ENCODE measurements at regions not wholly inside any gene's neighbourhood (a gene's known extent, or its start where the extent isn't known, plus 50 kb on each side); places are given as distances from the start of the nearest gene placed in this dataset.

DNA sequence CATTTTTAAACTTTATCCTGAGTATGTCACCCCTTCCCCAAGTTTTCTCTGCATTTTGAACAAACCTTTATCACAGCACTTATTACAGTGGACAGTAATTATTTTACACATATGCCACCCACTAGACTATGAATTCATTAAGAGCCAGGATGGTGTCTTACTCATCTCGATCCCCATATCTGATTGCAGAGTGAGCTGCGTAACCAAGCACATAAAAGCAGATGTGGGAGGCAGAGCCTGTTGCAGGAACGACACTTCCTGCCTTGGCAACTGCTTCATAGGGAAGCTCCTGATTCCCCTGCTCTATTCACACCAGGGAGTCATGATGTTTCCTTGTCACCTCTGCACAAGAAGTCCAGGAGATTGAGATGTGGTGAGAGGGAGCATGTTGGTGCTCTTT, 91.1 kb downstream of the MINAR1 start (continued):
- TF ChIP-seq, protein P1, sequence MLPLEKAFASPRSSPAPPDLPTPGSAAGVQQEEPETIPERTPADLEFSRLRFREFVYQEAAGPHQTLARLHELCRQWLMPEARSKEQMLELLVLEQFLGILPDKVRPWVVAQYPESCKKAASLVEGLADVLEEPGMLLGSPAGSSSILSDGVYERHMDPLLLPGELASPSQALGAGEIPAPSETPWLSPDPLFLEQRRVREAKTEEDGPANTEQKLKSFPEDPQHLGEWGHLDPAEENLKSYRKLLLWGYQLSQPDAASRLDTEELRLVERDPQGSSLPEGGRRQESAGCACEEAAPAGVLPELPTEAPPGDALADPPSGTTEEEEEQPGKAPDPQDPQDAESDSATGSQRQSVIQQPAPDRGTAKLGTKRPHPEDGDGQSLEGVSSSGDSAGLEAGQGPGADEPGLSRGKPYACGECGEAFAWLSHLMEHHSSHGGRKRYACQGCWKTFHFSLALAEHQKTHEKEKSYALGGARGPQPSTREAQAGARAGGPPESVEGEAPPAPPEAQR (CRISPR knock-in tag; IDR thresholded peaks at IDR 0.05), result no peak
- TF ChIP-seq NFYB (CRISPR knock-in tag; conservative IDR thresholded peaks at IDR 0.05; ENCODE audit: low read depth) (no peak), FOXP1 (CRISPR knock-in tag; IDR thresholded peaks at IDR 0.05; ENCODE audit: borderline replicate concordance) (no peak), SMAD3 (CRISPR knock-in tag; IDR thresholded peaks at IDR 0.05; ENCODE audit: borderline replicate concordance) (no peak), GTF2I (CRISPR knock-in tag; conservative IDR thresholded peaks at IDR 0.05) (no peak), SOX15 (CRISPR knock-in tag; IDR thresholded peaks at IDR 0.05) (no peak)

DNA sequence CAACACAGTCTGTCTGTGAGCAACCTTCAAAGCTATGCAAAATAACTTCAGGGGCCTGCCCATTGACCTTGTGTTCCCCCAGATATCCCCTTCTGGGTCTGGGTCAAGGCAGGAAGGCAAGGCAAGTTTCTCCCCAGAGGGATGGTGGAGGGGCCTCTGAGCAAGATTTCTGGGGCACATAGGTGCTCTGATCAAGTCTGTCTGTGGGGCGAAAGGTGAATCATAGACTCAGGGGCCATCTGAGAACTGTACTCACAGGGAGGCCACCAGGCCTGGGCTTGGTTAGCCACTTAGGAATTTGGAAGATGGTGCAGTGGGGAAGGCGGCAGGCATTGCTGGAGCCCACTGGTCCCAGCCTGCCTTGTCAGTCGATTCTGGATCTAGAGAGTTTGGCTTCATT, 92.4 kb downstream of the MINAR1 start:
- no peak overlapping the region for H3K27ac Mint-ChIP-seq
- no peak for DNase-seq (ENCODE audit: low spot score)
- no peaks in the 10 kb centered on the region for H3K36me3 Mint-ChIP-seq
- ATAC-seq, result no peak
- no peaks in the 10 kb centered on the region for H3K27me3 Mint-ChIP-seq (ENCODE audit: low read depth)
- no peak overlapping the region for H3K4me3 Mint-ChIP-seq
- CTCF ChIA-PET, result no interaction called here
- 0 out of 2 replicates have a peak, but pooled peaks cover 4% of the 10 kb centered on the region for H3K9me3 Mint-ChIP-seq
- TF ChIP-seq ZBTB21 (CRISPR knock-in tag; IDR thresholded peaks at IDR 0.05; ENCODE audit: borderline replicate concordance), result no peak
- no peak for TF ChIP-seq SOX15 (CRISPR knock-in tag; IDR thresholded peaks at IDR 0.05)
- TF ChIP-seq TEAD4 (CRISPR knock-in tag; IDR thresholded peaks at IDR 0.05), result no peak
- TF ChIP-seq SP1 (CRISPR knock-in tag; conservative IDR thresholded peaks at IDR 0.05), result no peak
- TF ChIP-seq ZNF232 (CRISPR knock-in tag; IDR thresholded peaks at IDR 0.05), result no peak
- no peak for TF ChIP-seq GTF2I (CRISPR knock-in tag; conservative IDR thresholded peaks at IDR 0.05)
- TF ChIP-seq ZNF396 (CRISPR knock-in tag; IDR thresholded peaks at IDR 0.05; ENCODE audit: borderline replicate concordance), result no peak
- no peak for TF ChIP-seq ZNF416 (CRISPR knock-in tag; IDR thresholded peaks at IDR 0.05)
- TF ChIP-seq, protein P2, sequence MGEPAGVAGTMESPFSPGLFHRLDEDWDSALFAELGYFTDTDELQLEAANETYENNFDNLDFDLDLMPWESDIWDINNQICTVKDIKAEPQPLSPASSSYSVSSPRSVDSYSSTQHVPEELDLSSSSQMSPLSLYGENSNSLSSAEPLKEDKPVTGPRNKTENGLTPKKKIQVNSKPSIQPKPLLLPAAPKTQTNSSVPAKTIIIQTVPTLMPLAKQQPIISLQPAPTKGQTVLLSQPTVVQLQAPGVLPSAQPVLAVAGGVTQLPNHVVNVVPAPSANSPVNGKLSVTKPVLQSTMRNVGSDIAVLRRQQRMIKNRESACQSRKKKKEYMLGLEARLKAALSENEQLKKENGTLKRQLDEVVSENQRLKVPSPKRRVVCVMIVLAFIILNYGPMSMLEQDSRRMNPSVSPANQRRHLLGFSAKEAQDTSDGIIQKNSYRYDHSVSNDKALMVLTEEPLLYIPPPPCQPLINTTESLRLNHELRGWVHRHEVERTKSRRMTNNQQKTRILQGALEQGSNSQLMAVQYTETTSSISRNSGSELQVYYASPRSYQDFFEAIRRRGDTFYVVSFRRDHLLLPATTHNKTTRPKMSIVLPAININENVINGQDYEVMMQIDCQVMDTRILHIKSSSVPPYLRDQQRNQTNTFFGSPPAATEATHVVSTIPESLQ (CRISPR knock-in tag; IDR thresholded peaks at IDR 0.05), result no peak
- TF ChIP-seq EMX1 (CRISPR knock-in tag; IDR thresholded peaks at IDR 0.05), result no peak
- TF ChIP-seq NFE2L1 (CRISPR knock-in tag; IDR thresholded peaks at IDR 0.05), result no peak
- TF ChIP-seq, protein P3, sequence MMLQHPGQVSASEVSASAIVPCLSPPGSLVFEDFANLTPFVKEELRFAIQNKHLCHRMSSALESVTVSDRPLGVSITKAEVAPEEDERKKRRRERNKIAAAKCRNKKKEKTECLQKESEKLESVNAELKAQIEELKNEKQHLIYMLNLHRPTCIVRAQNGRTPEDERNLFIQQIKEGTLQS (CRISPR knock-in tag; conservative IDR thresholded peaks at IDR 0.05), result no peak
- TF ChIP-seq, protein P4, sequence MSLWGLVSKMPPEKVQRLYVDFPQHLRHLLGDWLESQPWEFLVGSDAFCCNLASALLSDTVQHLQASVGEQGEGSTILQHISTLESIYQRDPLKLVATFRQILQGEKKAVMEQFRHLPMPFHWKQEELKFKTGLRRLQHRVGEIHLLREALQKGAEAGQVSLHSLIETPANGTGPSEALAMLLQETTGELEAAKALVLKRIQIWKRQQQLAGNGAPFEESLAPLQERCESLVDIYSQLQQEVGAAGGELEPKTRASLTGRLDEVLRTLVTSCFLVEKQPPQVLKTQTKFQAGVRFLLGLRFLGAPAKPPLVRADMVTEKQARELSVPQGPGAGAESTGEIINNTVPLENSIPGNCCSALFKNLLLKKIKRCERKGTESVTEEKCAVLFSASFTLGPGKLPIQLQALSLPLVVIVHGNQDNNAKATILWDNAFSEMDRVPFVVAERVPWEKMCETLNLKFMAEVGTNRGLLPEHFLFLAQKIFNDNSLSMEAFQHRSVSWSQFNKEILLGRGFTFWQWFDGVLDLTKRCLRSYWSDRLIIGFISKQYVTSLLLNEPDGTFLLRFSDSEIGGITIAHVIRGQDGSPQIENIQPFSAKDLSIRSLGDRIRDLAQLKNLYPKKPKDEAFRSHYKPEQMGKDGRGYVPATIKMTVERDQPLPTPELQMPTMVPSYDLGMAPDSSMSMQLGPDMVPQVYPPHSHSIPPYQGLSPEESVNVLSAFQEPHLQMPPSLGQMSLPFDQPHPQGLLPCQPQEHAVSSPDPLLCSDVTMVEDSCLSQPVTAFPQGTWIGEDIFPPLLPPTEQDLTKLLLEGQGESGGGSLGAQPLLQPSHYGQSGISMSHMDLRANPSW (CRISPR knock-in tag; conservative IDR thresholded peaks at IDR 0.05; ENCODE audit: low read depth), result no peak
- TF ChIP-seq, protein P5, sequence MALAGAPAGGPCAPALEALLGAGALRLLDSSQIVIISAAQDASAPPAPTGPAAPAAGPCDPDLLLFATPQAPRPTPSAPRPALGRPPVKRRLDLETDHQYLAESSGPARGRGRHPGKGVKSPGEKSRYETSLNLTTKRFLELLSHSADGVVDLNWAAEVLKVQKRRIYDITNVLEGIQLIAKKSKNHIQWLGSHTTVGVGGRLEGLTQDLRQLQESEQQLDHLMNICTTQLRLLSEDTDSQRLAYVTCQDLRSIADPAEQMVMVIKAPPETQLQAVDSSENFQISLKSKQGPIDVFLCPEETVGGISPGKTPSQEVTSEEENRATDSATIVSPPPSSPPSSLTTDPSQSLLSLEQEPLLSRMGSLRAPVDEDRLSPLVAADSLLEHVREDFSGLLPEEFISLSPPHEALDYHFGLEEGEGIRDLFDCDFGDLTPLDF (CRISPR knock-in tag; IDR thresholded peaks at IDR 0.05), result no peak
- POLR2A ChIA-PET, result no interaction called here
- peaks cover 6% of the 10 kb centered on the region for H3K4me1 Mint-ChIP-seq

DNA sequence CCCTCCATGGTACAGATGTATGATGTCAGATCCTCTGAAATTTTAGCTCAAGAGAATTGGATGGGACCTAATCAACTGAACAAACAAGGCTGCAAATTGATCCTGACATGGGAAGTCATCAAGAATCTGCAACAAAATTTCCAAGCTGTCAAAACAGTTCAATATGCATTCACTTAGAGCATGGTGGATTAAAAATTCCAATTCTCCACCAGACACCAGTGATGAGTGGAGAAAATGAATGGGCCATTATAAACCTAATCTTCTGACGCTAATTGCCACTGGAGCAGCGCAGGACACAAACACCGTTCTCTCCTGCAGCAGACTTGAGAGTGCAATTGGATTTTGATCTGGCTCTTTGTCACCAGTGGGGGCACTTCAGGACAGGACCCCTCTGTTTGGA, 94.2 kb downstream of the MINAR1 start:
- CTCF ChIA-PET, result no interaction called here
- Mint-ChIP-seq H3K9me3 (0 out of 2 replicates have a peak, but pooled peaks cover 4% of the 10 kb centered on the region), H3K4me1 (no peaks in the 10 kb centered on the region), H3K4me3 (no peak overlapping the region), H3K36me3 (no peaks in the 10 kb centered on the region), H3K27me3 (ENCODE audit: low read depth) (no peaks in the 10 kb centered on the region), H3K27ac (no peak overlapping the region)
- ATAC-seq (no peak), DNase-seq (ENCODE audit: low spot score) (no peak)
- POLR2A ChIA-PET, result no interaction called here
- TF ChIP-seq, protein P6, sequence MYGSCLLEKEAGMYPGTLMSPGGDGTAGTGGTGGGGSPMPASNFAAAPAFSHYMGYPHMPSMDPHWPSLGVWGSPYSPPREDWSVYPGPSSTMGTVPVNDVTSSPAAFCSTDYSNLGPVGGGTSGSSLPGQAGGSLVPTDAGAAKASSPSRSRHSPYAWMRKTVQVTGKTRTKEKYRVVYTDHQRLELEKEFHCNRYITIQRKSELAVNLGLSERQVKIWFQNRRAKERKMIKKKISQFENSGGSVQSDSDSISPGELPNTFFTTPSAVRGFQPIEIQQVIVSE (CRISPR knock-in tag; IDR thresholded peaks at IDR 0.05; ENCODE audit: borderline replicate concordance), result no peak
- no peak for TF ChIP-seq FOXJ3 (CRISPR knock-in tag; IDR thresholded peaks at IDR 0.05; ENCODE audit: borderline replicate concordance)
- TF ChIP-seq JUN (CRISPR knock-in tag; IDR thresholded peaks at IDR 0.05), result no peak
- no peak for TF ChIP-seq MYBL2 (CRISPR knock-in tag; IDR thresholded peaks at IDR 0.05)
- TF ChIP-seq CBFB (CRISPR knock-in tag; IDR thresholded peaks at IDR 0.05; ENCODE audit: low read depth), result no peak
- TF ChIP-seq RELA (CRISPR knock-in tag; IDR thresholded peaks at IDR 0.05; ENCODE audit: borderline replicate concordance), result no peak
- no peak for TF ChIP-seq SMAD3 (CRISPR knock-in tag; IDR thresholded peaks at IDR 0.05; ENCODE audit: borderline replicate concordance)
- TF ChIP-seq SOX15 (CRISPR knock-in tag; IDR thresholded peaks at IDR 0.05), result no peak
- TF ChIP-seq NFYB (CRISPR knock-in tag; conservative IDR thresholded peaks at IDR 0.05; ENCODE audit: low read depth), result no peak
- no peak for TF ChIP-seq SP1 (CRISPR knock-in tag; conservative IDR thresholded peaks at IDR 0.05)
- no peak for TF ChIP-seq ZNF219 (CRISPR knock-in tag; IDR thresholded peaks at IDR 0.05; ENCODE audit: borderline replicate concordance)
- TF ChIP-seq, protein P7, sequence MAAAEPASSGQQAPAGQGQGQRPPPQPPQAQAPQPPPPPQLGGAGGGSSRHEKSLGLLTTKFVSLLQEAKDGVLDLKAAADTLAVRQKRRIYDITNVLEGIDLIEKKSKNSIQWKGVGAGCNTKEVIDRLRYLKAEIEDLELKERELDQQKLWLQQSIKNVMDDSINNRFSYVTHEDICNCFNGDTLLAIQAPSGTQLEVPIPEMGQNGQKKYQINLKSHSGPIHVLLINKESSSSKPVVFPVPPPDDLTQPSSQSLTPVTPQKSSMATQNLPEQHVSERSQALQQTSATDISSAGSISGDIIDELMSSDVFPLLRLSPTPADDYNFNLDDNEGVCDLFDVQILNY (CRISPR knock-in tag; IDR thresholded peaks at IDR 0.05), result no peak

Measured in WTC11 (cell line).